Stimulated activated CD4-positive, alpha-beta T cell treated with anti-CD3 and anti-CD28 coated beads, Interleukin-12 subunit alpha, Interleukin-12 subunit beta, amount 100 ng/mL, for 48 hours (primary cell): ENCODE measurements at regions not wholly inside any gene's neighbourhood (a gene's known extent, or its start where the extent isn't known, plus 50 kb on each side); places are given as distances from the start of the nearest gene placed in this dataset.
"Not testable (repeated sequence)": the region's sequence is repeated elsewhere in the genome, so short reads cannot be mapped to it uniquely, and the experiment has no call there.

Source experiments
- DNase-seq, 3 donors: peaks; one replicate each; pipeline ENCODE4 v3.0.0-alpha.2; 2020; ENCODE audit warnings: low read depth in 2 of 3, low spot score in 1 of 3

DNA sequence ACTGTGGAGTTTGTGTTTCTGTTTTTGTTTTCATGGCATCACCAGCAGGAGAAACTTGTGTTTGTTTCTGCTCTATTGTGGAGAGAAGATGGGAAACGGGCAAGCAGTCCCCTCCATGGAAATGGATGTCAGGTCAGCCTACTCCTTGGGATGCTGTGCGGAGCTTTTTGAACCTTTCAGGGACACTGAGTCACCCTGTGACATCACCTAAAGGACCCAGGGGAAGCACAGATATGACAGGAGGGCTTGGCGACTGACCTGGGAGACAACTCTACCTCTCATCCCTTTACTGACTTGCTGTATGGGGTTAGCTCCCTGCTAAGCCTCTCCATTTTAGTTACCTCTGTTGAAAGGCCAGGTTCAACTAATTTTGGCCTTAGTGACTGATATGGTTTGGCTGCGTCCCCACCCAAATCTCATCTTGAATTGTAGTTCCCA, 706.9 kb upstream of the TMEM132C start:
- DNase-seq = no peak

- DNase-seq = no peak
These were observed 704.2 kb upstream of the TMEM132C start for GRCh38 chr12:127562816-127563215.

- DNase-seq = no peak
These were observed 701.7 kb upstream of the TMEM132C start for GRCh38 chr12:127565241-127565640.

DNA sequence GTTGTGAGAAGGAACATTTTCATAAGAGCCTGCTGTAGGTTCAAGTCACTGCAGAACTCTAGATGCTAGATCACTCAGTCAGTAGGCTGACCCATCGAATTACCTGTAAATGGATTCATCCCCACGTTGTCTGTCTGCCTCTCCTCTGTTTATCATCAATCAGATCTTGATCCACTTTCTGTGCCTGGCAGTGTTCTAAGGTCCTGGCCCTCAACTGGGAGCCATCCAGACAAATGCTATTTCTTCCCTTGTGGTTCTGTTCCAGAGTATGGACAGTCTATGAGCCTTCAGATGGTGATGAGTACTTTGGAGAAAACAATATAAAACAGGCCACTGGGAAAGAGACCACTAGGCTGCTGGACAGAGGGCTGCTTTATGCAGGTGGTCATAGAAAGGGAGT, 699.4 kb upstream of the TMEM132C start:
- no peak for DNase-seq

DNA sequence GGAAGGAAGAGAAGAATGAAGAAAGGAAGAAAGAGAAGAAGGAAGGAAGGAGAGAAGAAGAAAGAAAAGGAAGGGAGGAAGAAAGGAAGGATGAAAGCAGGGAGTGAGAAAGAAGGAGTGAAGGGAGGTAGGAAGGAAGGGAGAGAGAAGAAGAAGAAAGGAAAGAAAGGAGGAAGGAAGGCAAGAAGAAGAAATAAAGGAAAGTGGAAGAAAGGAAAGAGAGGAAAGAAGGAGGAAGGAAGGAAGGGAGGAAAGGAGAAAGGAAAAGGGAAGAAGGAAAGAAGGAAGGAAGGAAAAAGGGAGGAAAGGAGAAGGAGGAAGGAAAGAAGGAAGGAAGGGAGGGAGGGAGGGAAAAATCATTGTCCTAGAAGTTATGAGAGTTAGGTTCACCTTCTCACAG, 696.6 kb upstream of the TMEM132C start:
- no peak for DNase-seq

DNA sequence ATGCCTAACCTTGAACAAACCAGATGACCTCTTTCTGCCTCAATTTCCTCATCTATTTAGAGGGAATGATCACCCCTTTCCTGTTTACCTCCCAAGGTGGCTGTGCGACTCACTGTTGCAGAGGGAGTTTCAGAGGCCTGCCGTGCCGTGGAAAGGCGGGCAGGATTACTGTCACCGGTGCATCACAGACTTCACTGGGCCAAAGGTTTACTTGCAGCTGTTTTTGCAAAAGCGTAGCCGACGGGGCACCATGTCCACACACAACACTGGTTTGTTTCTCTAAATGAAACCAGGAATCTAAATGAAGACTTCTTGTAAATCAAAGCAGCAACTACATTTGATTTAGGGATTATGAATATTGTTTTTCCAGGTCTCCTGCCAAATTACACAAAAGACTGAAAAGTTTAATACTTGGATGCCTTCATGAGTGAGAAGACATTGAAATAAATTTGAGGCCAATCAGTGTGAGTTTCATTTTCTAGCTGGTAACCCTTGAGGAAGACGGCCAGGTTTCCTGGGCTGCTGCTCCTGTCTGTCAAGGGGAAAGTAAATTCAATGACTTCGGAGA, 696.1 kb upstream of the TMEM132C start:
- no peak for DNase-seq

DNA sequence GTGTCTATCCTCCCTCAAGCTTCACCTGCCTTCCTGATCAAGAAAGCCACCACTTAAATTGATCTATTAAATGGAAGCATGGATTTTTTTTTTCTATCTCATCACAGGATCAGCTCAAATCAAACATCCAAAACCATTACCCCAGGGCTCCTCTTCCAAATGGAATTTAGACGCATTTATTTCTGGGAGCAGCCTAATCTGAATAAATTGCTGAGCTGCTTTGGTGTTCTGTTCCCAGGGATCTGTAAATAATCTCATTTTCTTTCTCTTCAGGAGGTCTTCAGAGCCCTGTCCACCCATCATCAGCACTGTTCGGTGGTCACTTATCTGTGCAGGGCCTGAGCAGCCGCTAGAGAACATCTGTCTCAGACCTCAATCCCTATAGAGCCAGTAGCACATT, 695.4 kb upstream of the TMEM132C start:
- no peak for DNase-seq

DNA sequence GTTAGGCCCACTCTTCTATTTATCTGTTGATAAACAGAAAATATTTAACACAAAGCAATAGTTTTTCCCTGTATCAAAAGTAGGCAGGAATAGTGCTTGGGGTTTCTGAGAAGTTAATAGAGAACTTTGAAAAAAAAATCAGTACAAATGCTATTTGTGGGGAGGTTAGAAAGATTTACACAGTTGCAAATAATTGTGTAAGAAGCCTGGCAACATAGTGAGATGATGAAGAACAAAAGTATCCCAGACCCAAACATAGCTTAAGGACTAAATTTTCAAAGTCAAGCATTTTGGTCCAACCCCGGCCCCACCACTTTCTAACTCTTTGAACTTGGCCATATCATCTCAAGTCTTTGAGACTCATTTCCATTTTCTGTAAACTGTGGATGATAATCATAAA, 687.5 kb upstream of the TMEM132C start:
- DNase-seq = no peak

DNA sequence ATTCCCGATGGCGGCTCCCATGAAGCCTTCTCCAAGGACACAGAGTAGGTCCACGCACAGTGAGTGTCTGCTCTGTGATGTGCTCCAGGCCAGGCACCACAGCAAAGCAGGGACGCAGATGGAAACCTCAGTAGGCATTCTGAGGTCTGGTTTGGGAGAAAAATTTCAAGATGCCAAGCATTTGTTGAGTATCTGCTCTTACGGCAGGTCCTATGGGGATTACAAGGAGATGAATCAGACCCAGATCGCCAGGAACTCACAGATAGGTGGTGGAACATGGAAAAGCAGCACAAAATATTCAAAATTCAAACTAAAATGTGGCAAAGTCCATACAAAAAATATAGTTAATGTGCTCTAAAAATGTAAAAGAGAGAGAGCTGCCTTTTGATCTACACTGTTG, 684.9 kb upstream of the TMEM132C start:
- no peak for DNase-seq

GRCh38 chr12:127583041-127583440, 683.9 kb upstream of the TMEM132C start:
- DNase-seq = no peak

DNA sequence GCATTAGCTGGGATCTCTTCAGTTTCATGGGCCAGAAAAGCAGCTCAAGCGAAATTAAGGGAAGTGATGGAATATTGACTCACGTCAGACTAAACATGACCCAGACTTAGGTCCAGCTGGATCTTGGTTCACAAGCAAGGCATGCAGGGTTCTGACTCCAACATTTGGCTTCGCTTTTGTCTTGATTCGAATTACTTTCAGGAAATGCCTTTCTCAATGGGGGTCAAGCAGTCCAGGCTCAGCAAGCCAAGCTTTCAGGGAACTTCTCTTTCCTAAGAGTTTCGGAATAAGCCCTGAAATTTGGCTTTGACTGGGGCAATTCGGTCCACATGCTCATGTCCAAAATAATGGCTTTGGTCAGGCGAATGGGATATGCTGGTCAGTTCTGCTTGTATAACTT, 678.7 kb upstream of the TMEM132C start:
- no peak for DNase-seq

- no peak for DNase-seq
These were observed 677.4 kb upstream of the TMEM132C start for GRCh38 chr12:127589541-127589940.

DNA sequence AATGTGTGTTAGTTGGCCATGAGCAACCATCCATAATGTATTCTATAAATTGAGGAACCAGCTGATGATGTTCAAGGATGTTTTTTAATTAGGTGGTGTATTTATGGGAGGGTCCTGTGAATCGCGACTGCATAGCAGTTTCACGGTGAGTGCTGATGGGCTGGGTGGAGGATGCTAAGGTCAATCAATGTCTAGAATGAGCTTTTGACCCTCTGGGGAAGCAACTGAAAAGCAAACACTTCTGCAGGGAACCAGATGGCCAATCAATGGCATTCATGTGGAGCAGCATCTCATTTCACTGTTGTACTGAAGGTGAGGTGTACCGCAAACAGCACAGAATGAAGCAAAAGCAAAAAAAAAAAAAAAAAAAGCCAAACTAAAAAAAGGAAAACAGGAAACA, 676.1 kb upstream of the TMEM132C start:
- DNase-seq = no peak

DNA sequence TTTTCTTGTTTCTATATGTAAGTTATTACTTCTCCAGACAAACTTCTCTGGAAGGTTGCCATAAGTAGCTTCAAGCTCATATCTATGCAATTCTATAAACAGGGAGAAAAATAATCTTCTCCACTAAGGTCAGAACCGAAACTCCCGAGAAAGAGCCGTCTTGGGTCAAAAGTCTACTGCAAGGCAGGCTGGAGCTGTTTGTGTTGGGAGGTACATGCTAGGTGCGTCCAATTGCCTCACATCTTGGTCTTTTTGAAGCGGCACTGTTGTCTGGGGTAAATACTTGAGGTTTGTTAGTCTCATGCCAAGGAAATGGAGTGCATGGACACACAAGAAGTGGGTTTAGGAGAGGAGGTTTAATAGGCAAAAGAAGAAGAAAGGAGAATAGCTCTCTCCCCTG, 674.7 kb upstream of the TMEM132C start:
- no peak for DNase-seq

DNA sequence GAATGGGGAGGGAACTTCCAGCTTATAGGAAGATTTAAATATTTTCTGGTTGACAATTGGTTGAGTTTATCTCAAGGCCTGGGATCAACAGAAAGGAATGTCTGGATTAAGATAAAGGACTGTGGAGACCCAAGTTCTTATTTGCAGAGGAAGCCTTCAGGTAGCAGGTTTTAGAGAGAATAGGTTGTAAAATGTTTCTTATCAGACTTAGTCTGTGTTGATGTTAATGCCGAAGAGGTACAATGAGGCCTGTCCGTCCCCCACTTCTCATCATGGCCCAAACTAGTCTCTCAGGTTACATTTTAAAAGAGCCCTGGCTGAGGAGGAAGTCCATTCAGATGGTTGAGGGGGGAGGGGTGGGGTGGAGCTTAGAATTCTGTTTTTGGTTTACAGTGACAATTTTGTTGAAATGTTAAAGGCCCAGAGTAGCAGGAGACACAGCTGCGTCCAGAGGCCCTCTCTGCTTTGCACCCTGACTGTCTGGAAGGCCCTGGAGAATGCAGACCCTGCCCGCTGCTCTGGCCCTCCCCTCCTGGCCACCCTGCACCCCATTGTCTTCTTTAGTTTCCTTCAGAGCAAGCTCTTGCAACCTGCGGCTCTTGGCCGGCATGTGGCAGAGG, 672.5 kb upstream of the TMEM132C start:
- no peak for DNase-seq

GRCh38 chr12:127595506-127595905, 671.5 kb upstream of the TMEM132C start:
- no peak for DNase-seq

DNA sequence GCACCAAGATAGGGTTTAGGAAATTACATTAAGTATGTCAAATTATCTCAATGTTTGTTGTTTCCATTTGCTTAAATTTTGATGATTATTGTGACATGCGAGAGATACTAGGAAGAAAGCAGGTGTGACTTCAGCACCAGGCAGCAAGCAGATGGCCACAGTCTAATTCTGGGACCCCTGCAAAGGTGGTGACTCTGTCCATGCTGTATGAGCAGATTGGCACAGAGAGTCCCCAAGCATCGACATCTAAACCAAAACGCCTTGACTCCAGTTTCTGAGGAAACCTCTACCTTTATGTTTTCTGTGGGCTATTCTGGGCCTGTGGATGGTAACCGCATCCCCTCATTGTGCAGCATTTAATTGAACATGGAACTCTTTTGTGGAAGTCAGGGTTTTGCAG, 670.1 kb upstream of the TMEM132C start:
- DNase-seq = no peak

DNA sequence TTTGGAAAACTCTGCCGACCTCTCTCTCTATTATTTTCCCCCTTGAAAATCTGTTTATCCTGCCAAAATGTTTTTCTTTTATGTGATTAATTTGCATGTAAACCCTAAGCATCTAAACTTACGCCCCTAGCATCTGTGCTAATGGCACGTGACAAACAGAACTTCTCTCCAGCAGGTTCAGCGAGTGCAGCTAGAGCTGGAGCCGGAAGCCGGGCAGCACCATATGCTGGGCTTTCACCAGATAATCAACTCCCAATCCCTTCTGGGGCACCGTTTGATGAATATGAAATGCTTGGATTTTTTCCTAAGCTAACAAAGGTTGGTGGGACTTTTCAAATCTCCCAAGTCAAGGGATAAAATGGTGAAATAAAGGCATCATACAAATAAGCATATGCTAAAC, 667.5 kb upstream of the TMEM132C start:
- DNase-seq = no peak

GRCh38 chr12:127600211-127600610, 666.8 kb upstream of the TMEM132C start:
- no peak for DNase-seq

- DNase-seq = no peak
These were observed 660.4 kb upstream of the TMEM132C start for GRCh38 chr12:127606476-127607015.

- DNase-seq = no peak
These were observed 659.7 kb upstream of the TMEM132C start for GRCh38 chr12:127607146-127607725.

GRCh38 chr12:127608359-127608758, 658.6 kb upstream of the TMEM132C start:
- not testable (repeated sequence) for DNase-seq

DNA sequence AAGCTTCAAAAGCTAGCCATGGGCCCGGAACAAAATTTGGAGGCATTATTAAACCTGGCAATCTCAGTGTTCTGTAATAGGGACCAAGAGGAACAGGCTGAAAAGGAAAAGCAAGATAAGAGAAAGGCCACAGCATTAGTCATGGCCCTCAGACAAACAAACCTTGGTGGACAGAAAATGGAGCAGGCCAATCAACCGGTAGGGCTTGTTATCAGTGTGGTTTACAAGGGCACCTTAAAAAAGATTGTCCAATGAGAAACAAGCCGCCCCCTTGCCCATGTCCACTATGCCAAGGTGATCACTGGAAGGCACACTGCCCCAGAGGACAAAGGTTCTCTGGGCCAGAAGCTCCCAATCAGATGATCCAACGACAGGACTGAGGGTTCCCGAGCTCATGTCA, 653.9 kb upstream of the TMEM132C start:
- DNase-seq = no peak
